ENCODE measurements at regions not wholly inside any gene's neighbourhood (a gene's known extent, or its start where the extent isn't known, plus 50 kb on each side); places are given as distances from the start of the nearest gene placed in this dataset.

DNA sequence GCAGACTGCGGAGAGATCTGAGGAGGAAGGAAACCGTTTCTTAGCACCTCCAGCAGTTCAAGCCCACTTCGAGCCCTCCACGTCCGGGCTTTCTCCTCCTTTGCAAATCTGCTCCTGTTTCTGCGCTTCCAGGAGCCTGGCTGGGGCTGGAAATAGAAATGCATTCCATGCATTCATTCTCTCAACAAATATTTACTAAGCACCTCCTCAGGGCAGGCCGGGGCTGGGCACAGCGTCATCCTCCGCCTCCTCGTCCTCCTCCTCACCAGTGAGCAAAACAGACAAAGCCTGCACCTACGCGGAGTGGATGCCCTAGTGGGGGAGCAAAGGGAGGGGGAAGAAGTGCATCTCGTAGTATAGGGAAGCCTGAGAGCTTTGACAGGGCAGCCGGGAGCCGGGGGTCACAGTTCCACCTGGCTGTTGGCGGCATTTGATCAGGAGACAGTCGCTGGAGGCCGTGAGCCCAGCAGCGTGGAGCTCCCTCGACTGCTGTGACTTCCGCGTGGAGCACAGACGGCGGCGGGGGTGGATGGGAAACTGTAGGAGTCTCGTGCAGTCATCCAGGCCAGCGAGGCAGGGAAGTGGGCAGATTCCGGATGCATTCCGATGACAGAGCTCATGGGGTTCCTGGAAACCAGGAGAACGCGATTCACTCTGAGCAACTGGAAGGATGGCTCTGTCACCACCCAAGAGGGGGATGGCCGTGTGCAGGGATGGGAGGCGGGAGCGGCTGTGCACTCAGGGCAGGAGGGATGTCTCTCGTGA is 93.5 kb downstream of the SIK1 start:
- no peak overlapping the region for H3K4me2 ChIP-seq (ENCODE audit: low read length)
- no peak overlapping the region for H2AFZ ChIP-seq (ENCODE audit: low read depth, low read length)
- no peaks in the 10 kb centered on the region for H3K4me1 ChIP-seq (ENCODE audit: low read length)
- H4K20me1 ChIP-seq (ENCODE audit: insufficient read depth, low read length) = no peaks in the 10 kb centered on the region
- no peaks in the 10 kb centered on the region for H3K9me3 ChIP-seq (ENCODE audit: insufficient read depth, low read length)
- H3K79me2 ChIP-seq (ENCODE audit: low read length) = no peaks in the 10 kb centered on the region
- H3K27me3 ChIP-seq (ENCODE audit: low read depth, low read length) = no peaks in the 10 kb centered on the region
- H3K9ac ChIP-seq (ENCODE audit: low read length) = no peak overlapping the region
- H3K36me3 ChIP-seq (replicated peaks; ENCODE audit: low read depth, low read length) = no peaks in the 10 kb centered on the region
- no peak overlapping the region for H3K4me3 ChIP-seq (ENCODE audit: low read length)
- no peak overlapping the region for H3K27ac ChIP-seq (ENCODE audit: low read length)
- TF ChIP-seq EZH2phosphoT487 (IDR thresholded peaks at IDR 0.05; ENCODE audit: low read depth) = no peak
- TF ChIP-seq, protein P1, sequence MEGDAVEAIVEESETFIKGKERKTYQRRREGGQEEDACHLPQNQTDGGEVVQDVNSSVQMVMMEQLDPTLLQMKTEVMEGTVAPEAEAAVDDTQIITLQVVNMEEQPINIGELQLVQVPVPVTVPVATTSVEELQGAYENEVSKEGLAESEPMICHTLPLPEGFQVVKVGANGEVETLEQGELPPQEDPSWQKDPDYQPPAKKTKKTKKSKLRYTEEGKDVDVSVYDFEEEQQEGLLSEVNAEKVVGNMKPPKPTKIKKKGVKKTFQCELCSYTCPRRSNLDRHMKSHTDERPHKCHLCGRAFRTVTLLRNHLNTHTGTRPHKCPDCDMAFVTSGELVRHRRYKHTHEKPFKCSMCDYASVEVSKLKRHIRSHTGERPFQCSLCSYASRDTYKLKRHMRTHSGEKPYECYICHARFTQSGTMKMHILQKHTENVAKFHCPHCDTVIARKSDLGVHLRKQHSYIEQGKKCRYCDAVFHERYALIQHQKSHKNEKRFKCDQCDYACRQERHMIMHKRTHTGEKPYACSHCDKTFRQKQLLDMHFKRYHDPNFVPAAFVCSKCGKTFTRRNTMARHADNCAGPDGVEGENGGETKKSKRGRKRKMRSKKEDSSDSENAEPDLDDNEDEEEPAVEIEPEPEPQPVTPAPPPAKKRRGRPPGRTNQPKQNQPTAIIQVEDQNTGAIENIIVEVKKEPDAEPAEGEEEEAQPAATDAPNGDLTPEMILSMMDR (IDR thresholded peaks at IDR 0.05; ENCODE audit: low read depth, low read length) = no peak

DNA sequence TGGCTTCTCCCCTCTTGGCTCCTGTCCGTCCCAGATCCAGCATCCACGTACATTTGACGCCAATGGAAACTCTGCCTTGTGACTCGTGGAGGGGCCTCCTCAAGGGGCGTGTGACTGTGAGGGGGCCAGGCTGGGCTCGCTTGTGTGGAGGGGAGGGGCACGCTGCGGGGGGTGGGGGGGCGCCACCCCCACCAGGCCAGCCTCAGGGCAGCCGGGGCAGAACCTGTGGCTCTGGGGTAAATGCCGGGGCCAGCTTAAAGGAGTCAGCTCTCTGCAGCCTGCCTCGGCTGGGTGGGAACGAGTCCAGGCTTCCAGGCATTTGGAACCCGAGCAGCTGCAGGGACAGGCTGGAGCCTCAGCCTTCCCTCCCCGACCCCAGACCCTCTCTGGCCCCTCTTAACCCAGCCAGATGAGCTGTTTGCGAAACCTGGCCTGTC is 94.1 kb downstream of the SIK1 start:
- H3K4me2 ChIP-seq (ENCODE audit: low read length) = no peak overlapping the region
- H2AFZ ChIP-seq (ENCODE audit: low read depth, low read length) = no peak overlapping the region
- no peak overlapping the region for H3K4me3 ChIP-seq (ENCODE audit: low read length)
- no peaks in the 10 kb centered on the region for H3K79me2 ChIP-seq (ENCODE audit: low read length)
- no peak overlapping the region for H3K27ac ChIP-seq (ENCODE audit: low read length)
- no peaks in the 10 kb centered on the region for H3K27me3 ChIP-seq (ENCODE audit: low read depth, low read length)
- H3K36me3 ChIP-seq (replicated peaks; ENCODE audit: low read depth, low read length) = no peaks in the 10 kb centered on the region
- H3K9ac ChIP-seq (ENCODE audit: low read length) = no peak overlapping the region
- H3K9me3 ChIP-seq (ENCODE audit: insufficient read depth, low read length) = no peaks in the 10 kb centered on the region
- no peaks in the 10 kb centered on the region for H4K20me1 ChIP-seq (ENCODE audit: insufficient read depth, low read length)
- H3K4me1 ChIP-seq (ENCODE audit: low read length) = no peaks in the 10 kb centered on the region
- TF ChIP-seq, protein P1 (IDR thresholded peaks at IDR 0.05; ENCODE audit: low read depth, low read length) = no peak
- no peak for TF ChIP-seq EZH2phosphoT487 (IDR thresholded peaks at IDR 0.05; ENCODE audit: low read depth)

DNA sequence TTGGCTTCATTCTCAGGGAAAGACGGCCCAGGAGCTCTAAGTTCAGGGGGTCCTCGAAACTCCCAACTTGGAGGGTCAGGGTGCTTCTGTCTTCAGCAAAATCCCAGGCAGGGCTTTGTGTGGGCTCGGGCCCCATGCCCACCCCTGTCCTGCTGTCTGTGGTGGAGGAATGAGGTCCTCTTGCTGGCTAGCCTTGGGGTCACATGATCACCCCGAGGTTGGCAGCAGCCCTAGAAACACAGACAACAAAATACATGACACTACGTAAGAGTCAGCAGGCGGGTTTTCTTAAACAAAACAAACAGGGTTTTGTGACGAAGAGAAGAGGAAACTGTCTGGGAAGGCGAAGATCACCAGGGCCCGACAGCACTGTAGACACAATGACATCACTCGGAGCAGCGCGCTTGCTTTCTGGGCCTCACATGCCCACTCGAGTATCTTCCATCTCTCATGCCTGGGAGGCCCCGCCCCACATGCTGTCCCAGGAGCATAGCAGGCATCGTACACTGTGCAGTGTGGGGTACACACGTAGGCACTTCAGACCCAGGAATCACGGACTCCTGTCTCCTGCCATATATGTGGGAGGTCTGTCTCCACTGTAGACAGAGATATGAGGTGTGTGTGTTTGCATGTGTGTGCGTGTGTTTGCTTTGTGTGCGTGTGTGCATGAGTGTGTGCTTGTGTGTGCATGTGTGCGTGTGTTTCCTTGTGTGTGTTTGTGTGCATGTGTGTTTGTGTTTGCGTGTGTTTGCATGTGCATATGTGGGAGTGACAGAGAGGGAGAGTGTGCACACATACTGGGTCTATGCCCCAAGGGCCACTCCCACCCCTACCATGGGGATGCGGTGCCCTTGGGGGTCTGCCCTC is 94.7 kb downstream of the SIK1 start:
- H4K20me1 ChIP-seq (ENCODE audit: insufficient read depth, low read length) = no peaks in the 10 kb centered on the region
- no peak overlapping the region for H3K4me3 ChIP-seq (ENCODE audit: low read length)
- no peaks in the 10 kb centered on the region for H3K9me3 ChIP-seq (ENCODE audit: insufficient read depth, low read length)
- no peaks in the 10 kb centered on the region for H3K79me2 ChIP-seq (ENCODE audit: low read length)
- no peaks in the 10 kb centered on the region for H3K4me1 ChIP-seq (ENCODE audit: low read length)
- no peaks in the 10 kb centered on the region for H3K27me3 ChIP-seq (ENCODE audit: low read depth, low read length)
- no peak overlapping the region for H2AFZ ChIP-seq (ENCODE audit: low read depth, low read length)
- no peak overlapping the region for H3K9ac ChIP-seq (ENCODE audit: low read length)
- no peak overlapping the region for H3K4me2 ChIP-seq (ENCODE audit: low read length)
- no peak overlapping the region for H3K27ac ChIP-seq (ENCODE audit: low read length)
- no peaks in the 10 kb centered on the region for H3K36me3 ChIP-seq (replicated peaks; ENCODE audit: low read depth, low read length)
- TF ChIP-seq, protein P1 (IDR thresholded peaks at IDR 0.05; ENCODE audit: low read depth, low read length) = no peak
- TF ChIP-seq EZH2phosphoT487 (IDR thresholded peaks at IDR 0.05; ENCODE audit: low read depth) = no peak
